Upper lobe of left lung (tissue), 6 donors: ENCODE measurements at regions not wholly inside any gene's neighbourhood (a gene's known extent, or its start where the extent isn't known, plus 50 kb on each side); places are given as distances from the start of the nearest gene placed in this dataset.

Source experiments
- ATAC-seq, 2 donors: fragments of 200-7000 bp; cut with Tn5 transposase; one replicate each; pipeline ENCODE4 v1.9.1; 2022; ENCODE audit warnings: mild to moderate bottlenecking in 2 of 2, moderate library complexity in 2 of 2; ENCODE audit not compliant: low FRiP score in 2 of 2
- DNase-seq, 2 donors: peaks; one replicate each; pipeline ENCODE4 v3.0.0-alpha.2; 2019 to 2020
- H3K27ac ChIP-seq, 4 donors: fragments of 200-600 bp; sonication (generic); one replicate each; pipeline ENCODE4 v1.5.1; 2016 to 2019
- H3K27me3 ChIP-seq, 4 donors: fragments of 200-600 bp; sonication (generic); one replicate each; pipeline ENCODE4 v1.5.1; 2017 to 2019
- H3K36me3 ChIP-seq, 4 donors: fragments of 200-600 bp; sonication (generic); one replicate each; pipeline ENCODE4 v1.5.1; 2016 to 2019
- H3K4me1 ChIP-seq, 4 donors: fragments of 200-600 bp; sonication (generic); one replicate each; pipeline ENCODE4 v1.5.1; 2018 to 2019
- H3K4me3 ChIP-seq, 4 donors: fragments of 200-600 bp; sonication (generic); one replicate each; pipeline ENCODE4 v1.5.1; 2017 to 2019; ENCODE audit warnings: mild to moderate bottlenecking in 2 of 4, moderate library complexity in 1 of 4
- H3K9me3 ChIP-seq, 4 donors: fragments of 200-600 bp; sonication (generic); one replicate each; pipeline ENCODE4 v1.5.1; 2018 to 2019
- EP300 ChIP-seq, 4 donors: sonication (generic); formaldehyde crosslinking; IDR thresholded peaks; one replicate each; pipeline ENCODE4 v1.5.1; 2017; ENCODE audit warnings: antibody characterized with exemption in 4 of 4, control low read depth in 2 of 4
- POLR2A ChIP-seq, 4 donors: fragments of 450-650 bp; IDR thresholded peaks; one replicate each; pipeline ENCODE4 v1.5.1; 2016 to 2017; ENCODE audit warnings: antibody characterized with exemption in 4 of 4, mild to moderate bottlenecking in 2 of 4
- POLR2AphosphoS5 ChIP-seq, 2 donors: sonication (generic); formaldehyde crosslinking; IDR thresholded peaks; one replicate each; pipeline ENCODE4 v1.5.1; 2017; ENCODE audit warnings: antibody characterized with exemption in 2 of 2
- WGBS, 2 donors: methylation state at CpG; one replicate each; pipeline ENCODE4 v1.1.5; 2017 to 2018; 5-methylcytosine and 5-hydroxymethylcytosine counted together
- TF ChIP-seq, protein P1 (sequence below), 6 experiments: fragments of 450-650 bp in 4 of 6; fragments of 200-600 bp in 2 of 6; sonication (generic) in 2 of 6; IDR thresholded peaks; one replicate each; pipeline ENCODE4 v1.5.1; 2016 to 2019; ENCODE audit warnings: antibody characterized with exemption in 6 of 6
- donor health status: DM: no; HTN: no; CAD: no; lungs with moderate emphysema.
- donor health status: DM: no; HTN: yes; CAD: no; lungs with severe emphysema.

DNA sequence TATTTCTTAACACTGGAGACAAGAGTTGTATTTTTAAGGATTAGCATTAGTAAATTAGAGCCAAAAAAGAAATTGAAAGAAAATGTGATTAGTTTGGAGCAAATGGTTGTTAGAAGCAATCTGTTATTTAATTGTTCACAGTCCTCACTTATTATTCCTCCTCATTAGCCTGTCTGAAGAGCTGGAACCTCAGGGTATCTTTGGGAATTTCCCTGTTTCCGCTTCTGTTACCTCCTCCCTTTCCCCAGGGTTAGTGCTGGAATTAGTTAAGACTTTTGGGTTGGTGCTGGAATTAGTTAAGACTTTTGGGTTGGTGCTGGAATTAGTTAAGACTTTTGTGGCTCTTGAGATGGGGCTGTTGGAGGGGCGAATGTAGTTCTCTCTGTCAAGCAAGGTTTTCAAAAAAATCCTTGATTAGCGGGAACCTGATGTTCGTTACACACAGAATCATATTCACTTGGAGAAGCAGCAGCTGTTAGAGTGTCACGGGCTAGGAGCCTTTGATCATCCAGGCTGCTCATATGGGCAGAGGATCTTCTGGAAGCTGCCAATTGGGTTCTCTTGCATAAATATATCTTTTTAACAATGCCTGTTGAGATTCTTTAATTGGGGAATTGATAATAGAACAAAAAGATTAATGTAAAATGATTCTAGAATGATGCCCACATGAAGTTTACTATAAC is 251.0 kb upstream of the NPSR1 start:
- no peaks in the 10 kb centered on the region for H3K27me3 ChIP-seq
- H3K27ac ChIP-seq = no peak overlapping the region
- no peaks in the 10 kb centered on the region for H3K9me3 ChIP-seq
- no peak overlapping the region for H3K4me3 ChIP-seq
- TF ChIP-seq POLR2AphosphoS5 (IDR thresholded peaks at IDR 0.05) (no peak), POLR2A (IDR thresholded peaks at IDR 0.05) (no peak), EP300 (IDR thresholded peaks at IDR 0.05) (no peak)
- TF ChIP-seq, protein P1, sequence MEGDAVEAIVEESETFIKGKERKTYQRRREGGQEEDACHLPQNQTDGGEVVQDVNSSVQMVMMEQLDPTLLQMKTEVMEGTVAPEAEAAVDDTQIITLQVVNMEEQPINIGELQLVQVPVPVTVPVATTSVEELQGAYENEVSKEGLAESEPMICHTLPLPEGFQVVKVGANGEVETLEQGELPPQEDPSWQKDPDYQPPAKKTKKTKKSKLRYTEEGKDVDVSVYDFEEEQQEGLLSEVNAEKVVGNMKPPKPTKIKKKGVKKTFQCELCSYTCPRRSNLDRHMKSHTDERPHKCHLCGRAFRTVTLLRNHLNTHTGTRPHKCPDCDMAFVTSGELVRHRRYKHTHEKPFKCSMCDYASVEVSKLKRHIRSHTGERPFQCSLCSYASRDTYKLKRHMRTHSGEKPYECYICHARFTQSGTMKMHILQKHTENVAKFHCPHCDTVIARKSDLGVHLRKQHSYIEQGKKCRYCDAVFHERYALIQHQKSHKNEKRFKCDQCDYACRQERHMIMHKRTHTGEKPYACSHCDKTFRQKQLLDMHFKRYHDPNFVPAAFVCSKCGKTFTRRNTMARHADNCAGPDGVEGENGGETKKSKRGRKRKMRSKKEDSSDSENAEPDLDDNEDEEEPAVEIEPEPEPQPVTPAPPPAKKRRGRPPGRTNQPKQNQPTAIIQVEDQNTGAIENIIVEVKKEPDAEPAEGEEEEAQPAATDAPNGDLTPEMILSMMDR (IDR thresholded peaks at IDR 0.05) = no peak
- H3K36me3 ChIP-seq = no peaks in the 10 kb centered on the region
- no peak for ATAC-seq
- DNase-seq = no peak
- H3K4me1 ChIP-seq = no peaks in the 10 kb centered on the region
- WGBS, 2 donors = 61 to 70% methylated on average over 5 of the region's 5 CpGs

DNA sequence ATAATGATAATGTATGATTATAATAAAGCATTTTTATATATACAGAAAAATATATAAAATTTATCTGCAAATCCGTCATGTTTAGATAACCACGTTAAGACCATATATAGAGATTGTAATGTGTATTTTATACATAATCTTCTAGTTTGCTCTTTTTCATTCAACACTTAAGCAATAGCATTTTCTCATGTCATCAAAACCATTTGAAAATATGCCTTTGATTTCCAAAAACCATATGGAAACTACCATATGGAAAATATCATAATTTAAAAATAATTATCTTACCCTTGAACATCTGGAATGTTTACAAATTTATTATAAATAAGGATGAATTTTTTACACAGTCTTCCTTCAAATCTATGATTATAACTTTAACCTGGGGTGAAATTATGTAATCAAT is 250.4 kb upstream of the NPSR1 start:
- ATAC-seq (no peak), DNase-seq (no peak)
- H3K4me3 ChIP-seq = no peak overlapping the region
- no peak overlapping the region for H3K27ac ChIP-seq
- WGBS, 2 donors = 78 to 79% methylated on average over 2 of the region's 2 CpGs
- H3K9me3 ChIP-seq = no peaks in the 10 kb centered on the region
- no peaks in the 10 kb centered on the region for H3K36me3 ChIP-seq
- no peaks in the 10 kb centered on the region for H3K27me3 ChIP-seq
- TF ChIP-seq POLR2AphosphoS5 (IDR thresholded peaks at IDR 0.05) (no peak), EP300 (IDR thresholded peaks at IDR 0.05) (no peak), POLR2A (IDR thresholded peaks at IDR 0.05) (no peak)
- TF ChIP-seq, protein P1 (IDR thresholded peaks at IDR 0.05) = no peak
- no peaks in the 10 kb centered on the region for H3K4me1 ChIP-seq

DNA sequence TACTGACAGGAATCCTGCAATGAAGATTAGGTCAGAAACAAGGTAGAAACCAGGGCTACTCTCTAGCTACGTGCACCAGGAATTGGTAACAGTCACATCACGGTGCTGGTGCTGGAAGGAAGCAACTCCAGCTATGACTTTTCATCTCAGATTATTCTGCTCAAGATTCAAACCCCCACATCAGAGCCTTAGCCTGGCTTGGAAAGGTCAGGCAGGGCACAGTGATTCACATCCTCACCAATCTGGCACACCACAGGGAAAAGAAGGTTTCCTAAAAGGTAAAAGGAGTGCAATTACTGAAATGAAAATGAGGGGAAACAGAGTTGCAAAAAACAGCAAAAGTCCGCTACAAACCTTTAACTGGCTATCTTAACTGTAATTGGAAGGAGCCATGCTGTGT is 240.2 kb upstream of the NPSR1 start:
- Histone ChIP-seq H3K9me3 (no peaks in the 10 kb centered on the region), H3K4me1 (no peaks in the 10 kb centered on the region), H3K4me3 (no peak overlapping the region), H3K27me3 (no peaks in the 10 kb centered on the region), H3K36me3 (no peaks in the 10 kb centered on the region), H3K27ac (no peak overlapping the region)
- ATAC-seq = no peak
- 68 to 75% methylated on average over 3 of the region's 3 CpGs for WGBS, 2 donors
- TF ChIP-seq POLR2AphosphoS5 (IDR thresholded peaks at IDR 0.05) (no peak), EP300 (IDR thresholded peaks at IDR 0.05) (no peak), POLR2A (IDR thresholded peaks at IDR 0.05) (no peak)
- TF ChIP-seq, protein P1 (IDR thresholded peaks at IDR 0.05) = no peak
- DNase-seq = no peak

DNA sequence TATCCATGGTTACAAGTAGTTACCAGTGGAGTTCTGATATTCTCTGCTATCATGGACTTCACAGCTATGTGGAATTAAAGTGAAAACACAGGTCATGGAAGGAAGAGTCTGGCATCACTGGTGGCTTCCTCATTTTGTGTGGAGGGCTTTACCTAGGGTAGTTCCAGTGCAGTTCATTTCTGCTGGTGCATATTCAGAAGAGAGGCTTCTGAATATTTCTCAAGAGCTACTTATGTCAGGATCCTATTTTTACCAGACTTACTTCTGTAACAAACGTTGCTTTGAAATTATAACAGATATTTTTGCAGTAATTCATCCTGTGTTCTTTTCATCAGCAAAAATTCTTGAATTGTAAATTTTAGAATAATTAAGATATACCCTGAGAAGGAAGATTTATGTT is 236.5 kb upstream of the NPSR1 start:
- H3K4me1 ChIP-seq = no peaks in the 10 kb centered on the region
- no peaks in the 10 kb centered on the region for H3K27me3 ChIP-seq
- 50% methylated on average over 1 of the region's 1 CpG for WGBS, 2 donors
- H3K9me3 ChIP-seq = no peaks in the 10 kb centered on the region
- no peak overlapping the region for H3K4me3 ChIP-seq
- H3K27ac ChIP-seq = no peak overlapping the region
- ATAC-seq = no peak
- no peak for DNase-seq
- no peak for TF ChIP-seq POLR2AphosphoS5 (IDR thresholded peaks at IDR 0.05)
- TF ChIP-seq EP300 (IDR thresholded peaks at IDR 0.05) = no peak
- TF ChIP-seq, protein P1 (IDR thresholded peaks at IDR 0.05) = no peak
- no peak for TF ChIP-seq POLR2A (IDR thresholded peaks at IDR 0.05)
- no peaks in the 10 kb centered on the region for H3K36me3 ChIP-seq

DNA sequence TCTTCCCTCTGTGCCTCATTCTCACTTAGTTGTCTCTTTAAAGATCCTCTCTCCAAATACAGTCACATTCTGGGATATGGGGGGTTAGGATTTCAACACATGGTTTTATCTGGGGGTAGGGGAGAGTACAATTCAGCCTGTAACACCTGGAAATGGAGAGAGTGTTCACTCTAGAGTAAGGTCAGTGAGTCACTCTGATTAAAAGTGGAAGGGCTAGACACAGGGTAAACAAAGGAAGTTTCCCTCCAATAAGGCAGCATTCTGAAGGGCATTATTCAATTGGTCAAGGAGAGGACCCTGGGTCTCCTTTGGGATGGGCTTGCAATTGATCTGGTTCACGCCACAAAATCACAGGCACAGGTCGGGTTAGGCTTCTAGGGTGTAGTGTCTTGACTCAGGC is 232.8 kb upstream of the NPSR1 start:
- ATAC-seq (no peak), DNase-seq (no peak)
- 49 to 56% methylated on average over 2 of the region's 2 CpGs for WGBS, 2 donors
- TF ChIP-seq, protein P1 (IDR thresholded peaks at IDR 0.05) = no peak
- no peak for TF ChIP-seq POLR2AphosphoS5 (IDR thresholded peaks at IDR 0.05)
- no peak for TF ChIP-seq POLR2A (IDR thresholded peaks at IDR 0.05)
- no peak for TF ChIP-seq EP300 (IDR thresholded peaks at IDR 0.05)
- no peak overlapping the region for H3K27ac ChIP-seq
- no peak overlapping the region for H3K4me3 ChIP-seq
- no peaks in the 10 kb centered on the region for H3K27me3 ChIP-seq
- no peaks in the 10 kb centered on the region for H3K36me3 ChIP-seq
- H3K4me1 ChIP-seq = no peaks in the 10 kb centered on the region
- H3K9me3 ChIP-seq = no peaks in the 10 kb centered on the region
